ENCODE measurements at regions not wholly inside any gene's neighbourhood (a gene's known extent, or its start where the extent isn't known, plus 50 kb on each side); places are given as distances from the start of the nearest gene placed in this dataset.

DNA sequence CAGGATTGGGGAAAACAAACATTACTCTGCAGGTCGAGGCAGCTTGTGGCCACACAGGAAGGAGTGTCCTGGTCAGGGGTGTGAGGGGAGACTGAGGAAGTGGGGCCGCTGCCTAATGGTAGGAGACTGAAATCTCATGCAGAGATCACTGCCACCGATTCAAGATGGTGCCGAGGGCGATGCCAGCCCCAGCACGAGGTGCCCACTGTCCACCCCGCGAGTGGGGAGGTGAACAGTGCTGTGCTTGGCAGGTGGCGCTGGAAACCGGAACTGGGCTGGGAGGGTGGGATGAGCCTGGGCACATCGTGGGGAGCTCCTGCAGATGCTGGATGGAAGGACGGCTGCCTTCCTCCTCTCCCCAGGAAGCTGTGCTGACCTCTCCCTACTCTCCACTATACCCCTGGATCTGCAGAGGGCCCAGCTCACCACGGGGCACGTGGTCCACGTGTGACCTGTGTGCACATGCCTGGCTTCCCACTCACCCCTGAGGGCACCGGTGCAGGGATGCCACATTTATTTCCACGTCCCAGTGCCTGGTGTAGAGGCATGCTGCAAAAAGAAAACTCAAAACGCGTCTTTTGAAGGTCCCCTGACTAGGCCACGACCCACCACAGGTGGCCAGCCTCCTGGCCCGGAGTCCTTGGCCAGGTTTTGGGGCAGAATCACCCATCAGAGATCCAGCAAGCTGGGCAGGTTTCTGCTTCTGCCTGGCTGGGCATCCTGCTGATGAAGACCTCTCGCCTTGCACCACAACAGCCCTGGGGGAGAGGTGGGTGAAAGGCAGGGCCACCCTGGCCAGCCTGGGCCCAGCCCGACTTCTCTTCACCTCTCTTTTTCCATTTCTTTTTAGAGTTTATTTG is 71.7 kb upstream of the FCN1 start:
- TF ChIP-seq, protein P1, sequence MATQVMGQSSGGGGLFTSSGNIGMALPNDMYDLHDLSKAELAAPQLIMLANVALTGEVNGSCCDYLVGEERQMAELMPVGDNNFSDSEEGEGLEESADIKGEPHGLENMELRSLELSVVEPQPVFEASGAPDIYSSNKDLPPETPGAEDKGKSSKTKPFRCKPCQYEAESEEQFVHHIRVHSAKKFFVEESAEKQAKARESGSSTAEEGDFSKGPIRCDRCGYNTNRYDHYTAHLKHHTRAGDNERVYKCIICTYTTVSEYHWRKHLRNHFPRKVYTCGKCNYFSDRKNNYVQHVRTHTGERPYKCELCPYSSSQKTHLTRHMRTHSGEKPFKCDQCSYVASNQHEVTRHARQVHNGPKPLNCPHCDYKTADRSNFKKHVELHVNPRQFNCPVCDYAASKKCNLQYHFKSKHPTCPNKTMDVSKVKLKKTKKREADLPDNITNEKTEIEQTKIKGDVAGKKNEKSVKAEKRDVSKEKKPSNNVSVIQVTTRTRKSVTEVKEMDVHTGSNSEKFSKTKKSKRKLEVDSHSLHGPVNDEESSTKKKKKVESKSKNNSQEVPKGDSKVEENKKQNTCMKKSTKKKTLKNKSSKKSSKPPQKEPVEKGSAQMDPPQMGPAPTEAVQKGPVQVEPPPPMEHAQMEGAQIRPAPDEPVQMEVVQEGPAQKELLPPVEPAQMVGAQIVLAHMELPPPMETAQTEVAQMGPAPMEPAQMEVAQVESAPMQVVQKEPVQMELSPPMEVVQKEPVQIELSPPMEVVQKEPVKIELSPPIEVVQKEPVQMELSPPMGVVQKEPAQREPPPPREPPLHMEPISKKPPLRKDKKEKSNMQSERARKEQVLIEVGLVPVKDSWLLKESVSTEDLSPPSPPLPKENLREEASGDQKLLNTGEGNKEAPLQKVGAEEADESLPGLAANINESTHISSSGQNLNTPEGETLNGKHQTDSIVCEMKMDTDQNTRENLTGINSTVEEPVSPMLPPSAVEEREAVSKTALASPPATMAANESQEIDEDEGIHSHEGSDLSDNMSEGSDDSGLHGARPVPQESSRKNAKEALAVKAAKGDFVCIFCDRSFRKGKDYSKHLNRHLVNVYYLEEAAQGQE (IDR thresholded peaks at IDR 0.05; ENCODE audit: low read depth), result no peak
- TF ChIP-seq SP1 (IDR thresholded peaks at IDR 0.05; ENCODE audit: low read depth) (no peak), EZH2 (IDR thresholded peaks at IDR 0.05) (no peak), RAD21 (IDR thresholded peaks at IDR 0.05; ENCODE audit: low read depth) (no peak)
- TF ChIP-seq, protein P2, sequence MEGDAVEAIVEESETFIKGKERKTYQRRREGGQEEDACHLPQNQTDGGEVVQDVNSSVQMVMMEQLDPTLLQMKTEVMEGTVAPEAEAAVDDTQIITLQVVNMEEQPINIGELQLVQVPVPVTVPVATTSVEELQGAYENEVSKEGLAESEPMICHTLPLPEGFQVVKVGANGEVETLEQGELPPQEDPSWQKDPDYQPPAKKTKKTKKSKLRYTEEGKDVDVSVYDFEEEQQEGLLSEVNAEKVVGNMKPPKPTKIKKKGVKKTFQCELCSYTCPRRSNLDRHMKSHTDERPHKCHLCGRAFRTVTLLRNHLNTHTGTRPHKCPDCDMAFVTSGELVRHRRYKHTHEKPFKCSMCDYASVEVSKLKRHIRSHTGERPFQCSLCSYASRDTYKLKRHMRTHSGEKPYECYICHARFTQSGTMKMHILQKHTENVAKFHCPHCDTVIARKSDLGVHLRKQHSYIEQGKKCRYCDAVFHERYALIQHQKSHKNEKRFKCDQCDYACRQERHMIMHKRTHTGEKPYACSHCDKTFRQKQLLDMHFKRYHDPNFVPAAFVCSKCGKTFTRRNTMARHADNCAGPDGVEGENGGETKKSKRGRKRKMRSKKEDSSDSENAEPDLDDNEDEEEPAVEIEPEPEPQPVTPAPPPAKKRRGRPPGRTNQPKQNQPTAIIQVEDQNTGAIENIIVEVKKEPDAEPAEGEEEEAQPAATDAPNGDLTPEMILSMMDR (IDR thresholded peaks at IDR 0.05 in 2 of 3, conservative IDR thresholded peaks at IDR 0.05 in 1 of 3; ENCODE audit: borderline replicate concordance in 1 of 3, insufficient read depth in 1 of 3, low read depth in 2 of 3, low read length in 2 of 3), result no peak
- TF ChIP-seq, protein P3, sequence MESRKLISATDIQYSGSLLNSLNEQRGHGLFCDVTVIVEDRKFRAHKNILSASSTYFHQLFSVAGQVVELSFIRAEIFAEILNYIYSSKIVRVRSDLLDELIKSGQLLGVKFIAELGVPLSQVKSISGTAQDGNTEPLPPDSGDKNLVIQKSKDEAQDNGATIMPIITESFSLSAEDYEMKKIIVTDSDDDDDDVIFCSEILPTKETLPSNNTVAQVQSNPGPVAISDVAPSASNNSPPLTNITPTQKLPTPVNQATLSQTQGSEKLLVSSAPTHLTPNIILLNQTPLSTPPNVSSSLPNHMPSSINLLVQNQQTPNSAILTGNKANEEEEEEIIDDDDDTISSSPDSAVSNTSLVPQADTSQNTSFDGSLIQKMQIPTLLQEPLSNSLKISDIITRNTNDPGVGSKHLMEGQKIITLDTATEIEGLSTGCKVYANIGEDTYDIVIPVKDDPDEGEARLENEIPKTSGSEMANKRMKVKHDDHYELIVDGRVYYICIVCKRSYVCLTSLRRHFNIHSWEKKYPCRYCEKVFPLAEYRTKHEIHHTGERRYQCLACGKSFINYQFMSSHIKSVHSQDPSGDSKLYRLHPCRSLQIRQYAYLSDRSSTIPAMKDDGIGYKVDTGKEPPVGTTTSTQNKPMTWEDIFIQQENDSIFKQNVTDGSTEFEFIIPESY (IDR thresholded peaks at IDR 0.05; ENCODE audit: extremely low read depth, insufficient replicate concordance, low read length), result no peak

Data from HCT116 (cell line).